Thyroid gland (tissue), 4 donors: ENCODE measurements at regions not wholly inside any gene's neighbourhood (a gene's known extent, or its start where the extent isn't known, plus 50 kb on each side); places are given as distances from the start of the nearest gene placed in this dataset.

Experiments
- CTCF ChIP-seq, 6 experiments: fragments of 200-600 bp in 3 of 6; fragments of 450-650 bp in 3 of 6; sonication (generic) in 3 of 6; IDR thresholded peaks; one replicate each; pipeline ENCODE4 v1.5.1; 2016 to 2019; ENCODE audit warnings: antibody characterized with exemption in 6 of 6, mild to moderate bottlenecking in 2 of 6, inconsistent platforms in 1 of 6, moderate library complexity in 1 of 6
- POLR2A ChIP-seq, 2 donors: fragments of 450-650 bp; IDR thresholded peaks; one replicate each; pipeline ENCODE4 v1.6.1; 2017; ENCODE audit warnings: antibody characterized with exemption in 2 of 2, mild to moderate bottlenecking in 2 of 2, moderate library complexity in 1 of 2

- no peak for TF ChIP-seq CTCF (IDR thresholded peaks at IDR 0.05)
- no peak for TF ChIP-seq POLR2A (IDR thresholded peaks at IDR 0.05)
Measured at GRCh38 chr20:60976913-60977312, 275.1 kb upstream of the CDH4 start.
